Endothelial cell of hepatic sinusoid (primary cell): ENCODE measurements at regions not wholly inside any gene's neighbourhood (a gene's known extent, or its start where the extent isn't known, plus 50 kb on each side); places are given as distances from the start of the nearest gene placed in this dataset.
"Not testable (repeated sequence)": the region's sequence is repeated elsewhere in the genome, so short reads cannot be mapped to it uniquely, and the experiment has no call there.

Experiments
- in situ Hi-C: cut with HindIII; loops from 2 replicates; pipeline ENCODE4 v1.10.0; 2017; ENCODE audit warnings: low sequenced_read_pairs

DNA sequence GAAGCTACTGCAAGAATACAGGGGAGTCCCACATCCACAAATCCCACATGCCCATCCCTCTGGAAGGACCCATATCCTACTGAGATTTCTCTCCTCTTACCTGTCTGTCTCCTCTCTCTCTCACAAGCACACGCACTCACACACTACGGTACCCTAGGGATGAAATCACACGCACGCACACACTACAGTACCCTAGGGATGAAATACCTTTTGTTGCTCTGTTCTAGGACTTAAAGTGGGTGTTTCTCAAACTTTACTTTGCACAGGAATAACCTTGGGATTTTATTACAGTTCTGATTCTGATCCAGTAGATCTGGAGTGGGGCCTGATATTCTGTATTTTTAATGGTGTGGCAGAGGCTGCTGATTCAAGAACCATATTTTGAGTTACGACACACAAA is 622.2 kb upstream of the ZNF385D start:
- in situ Hi-C loops: no loop called here

GRCh38 chr3:22373827-22374226 is 622.8 kb upstream of the ZNF385D start:
- in situ Hi-C loops: no loop called here

DNA sequence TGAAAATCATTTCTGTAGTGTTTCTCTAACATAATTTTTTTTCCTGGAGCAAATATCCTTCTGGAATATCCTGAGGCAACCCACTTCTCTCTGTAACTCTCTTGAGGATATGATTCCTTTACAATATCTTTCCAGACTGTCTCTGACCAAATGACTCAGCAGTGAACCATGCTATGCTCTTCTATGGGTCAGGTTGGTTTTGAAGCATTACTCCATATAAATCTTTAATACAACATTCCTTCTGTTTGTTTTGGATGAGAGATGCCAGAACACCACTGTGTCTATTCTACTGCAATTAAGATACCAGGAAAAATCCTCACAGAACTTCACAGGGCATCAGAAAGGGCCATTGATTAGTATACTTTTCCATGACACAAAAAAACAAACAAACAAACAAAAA is 626.4 kb upstream of the ZNF385D start:
- in situ Hi-C loops: no loop called here

- in situ Hi-C loops: no loop called here
Measured at GRCh38 chr3:22378869-22379268, 627.9 kb upstream of the ZNF385D start.

DNA sequence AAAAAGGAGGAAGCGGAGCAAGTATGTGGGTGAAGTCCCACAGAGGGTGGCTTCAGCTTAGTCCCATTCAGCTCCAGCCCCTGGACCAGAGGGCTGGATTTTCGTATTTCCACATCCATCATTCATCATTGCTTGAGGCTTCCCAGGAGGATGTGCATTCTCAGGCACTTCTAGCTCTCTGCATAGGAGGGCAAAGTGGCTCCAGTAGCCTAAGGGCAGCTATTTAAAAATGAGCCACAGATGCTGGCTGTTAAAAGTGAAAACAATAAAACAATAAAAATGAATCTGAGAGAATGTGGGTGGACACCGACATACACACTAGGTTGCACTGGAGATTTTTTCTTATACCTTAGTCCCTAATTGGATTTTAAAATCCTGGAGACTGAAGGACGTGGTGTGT is 629.2 kb upstream of the ZNF385D start:
- in situ Hi-C loops: no loop called here

DNA sequence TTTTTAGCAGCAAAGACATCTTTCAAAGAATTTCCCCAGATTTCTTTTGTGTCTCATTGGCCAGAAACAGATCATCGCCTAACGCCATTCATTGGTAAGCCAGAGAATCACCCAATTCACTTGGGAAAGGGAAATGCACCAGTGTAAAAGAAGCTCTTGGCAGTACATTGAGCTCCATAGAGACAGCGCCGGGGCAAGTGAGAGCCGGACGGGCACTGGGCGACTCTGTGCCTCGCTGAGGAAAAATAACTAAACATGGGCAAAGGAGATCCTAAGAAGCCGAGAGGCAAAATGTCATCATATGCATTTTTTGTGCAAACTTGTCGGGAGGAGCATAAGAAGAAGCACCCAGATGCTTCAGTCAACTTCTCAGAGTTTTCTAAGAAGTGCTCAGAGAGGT is 630.6 kb upstream of the ZNF385D start:
- in situ Hi-C loops: not testable (repeated sequence)

DNA sequence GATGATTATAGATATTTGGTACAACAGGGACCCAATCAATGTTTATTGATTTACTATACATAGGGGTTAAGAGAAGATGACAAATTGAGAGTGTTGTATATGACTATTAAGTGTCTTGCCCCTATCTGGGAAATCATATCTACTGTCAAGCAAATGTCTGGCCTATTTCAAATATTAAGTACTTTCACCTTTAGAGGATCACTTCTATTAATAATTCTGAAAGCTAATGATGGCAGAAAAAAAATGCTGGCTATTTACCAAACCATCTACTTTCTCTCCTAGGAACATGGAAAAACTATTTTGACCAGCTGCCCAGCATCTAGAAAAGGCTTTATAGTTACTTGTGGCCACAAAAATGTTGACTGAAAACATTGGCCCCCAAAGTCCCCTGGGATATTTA is 632.3 kb upstream of the ZNF385D start:
- in situ Hi-C loops: no loop called here

DNA sequence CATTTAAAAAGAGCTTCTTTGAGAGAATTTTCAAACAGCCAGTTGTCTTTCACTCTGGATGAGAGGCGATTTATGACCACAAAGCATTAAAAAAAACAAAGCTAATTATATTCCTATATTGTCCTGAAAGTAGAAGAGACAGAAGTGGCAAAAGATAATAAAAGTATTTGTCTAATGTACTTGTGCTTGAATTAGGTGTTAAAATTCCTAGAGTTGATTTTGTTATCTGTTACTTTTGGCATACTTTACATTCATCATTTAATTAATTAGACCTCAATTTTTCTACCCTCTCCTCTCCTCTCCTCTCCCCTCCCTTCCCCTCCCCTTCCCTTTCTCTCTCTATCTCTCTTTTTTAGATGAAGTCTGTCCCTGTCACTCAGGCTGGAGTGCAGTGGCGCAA is 635.1 kb upstream of the ZNF385D start:
- in situ Hi-C loops: no loop called here

- in situ Hi-C loops: loop anchor here (5.0 kb wide), 1 partner anchor 50 kb away; no protein-coding TSS in a partner anchor
Measured at GRCh38 chr3:22392286-22392685, 641.3 kb upstream of the ZNF385D start.

DNA sequence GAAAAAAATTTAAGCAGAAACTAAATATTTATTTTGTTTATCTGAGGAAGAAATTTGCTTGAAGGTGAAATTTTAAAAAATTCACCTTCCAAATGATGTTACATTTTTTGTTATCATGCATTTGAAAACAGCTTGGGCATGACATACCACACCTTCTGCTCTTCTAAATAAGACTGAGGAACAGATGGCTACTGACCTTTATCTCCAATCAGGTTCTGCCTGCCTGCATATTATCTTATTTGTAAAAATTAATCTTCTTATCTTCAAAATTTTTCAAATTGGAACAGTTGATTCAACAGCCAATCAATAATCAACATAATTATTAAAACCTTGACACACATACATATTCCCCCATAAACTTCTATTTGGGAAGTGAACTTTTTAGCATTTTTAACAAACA is 641.8 kb upstream of the ZNF385D start:
- in situ Hi-C loops: loop anchor here (5.0 kb wide), 1 partner anchor 49 kb away; no protein-coding TSS in a partner anchor

GRCh38 chr3:22399566-22399965 is 648.6 kb upstream of the ZNF385D start:
- in situ Hi-C loops: no loop called here

DNA sequence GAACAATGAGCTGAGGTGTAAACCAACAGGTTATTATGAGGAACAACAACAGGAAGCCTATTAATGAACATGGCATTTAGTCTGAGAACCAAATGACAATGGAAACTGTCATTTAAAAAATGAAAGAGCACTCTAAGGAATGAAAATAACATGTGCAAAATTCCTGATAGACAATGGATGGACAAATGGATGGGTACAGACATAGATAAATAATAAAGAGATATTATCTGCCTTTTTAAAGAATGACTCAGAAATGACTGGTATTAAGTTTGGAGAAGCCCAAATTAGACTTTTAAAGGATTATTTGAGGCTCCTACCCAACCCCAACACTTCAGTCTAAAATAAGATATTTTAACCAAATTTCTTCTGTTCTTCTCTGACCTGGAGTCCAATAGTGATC is 650.5 kb upstream of the ZNF385D start:
- in situ Hi-C loops: no loop called here

GRCh38 chr3:22414239-22414638 is 663.2 kb upstream of the ZNF385D start:
- in situ Hi-C loops: no loop called here

DNA sequence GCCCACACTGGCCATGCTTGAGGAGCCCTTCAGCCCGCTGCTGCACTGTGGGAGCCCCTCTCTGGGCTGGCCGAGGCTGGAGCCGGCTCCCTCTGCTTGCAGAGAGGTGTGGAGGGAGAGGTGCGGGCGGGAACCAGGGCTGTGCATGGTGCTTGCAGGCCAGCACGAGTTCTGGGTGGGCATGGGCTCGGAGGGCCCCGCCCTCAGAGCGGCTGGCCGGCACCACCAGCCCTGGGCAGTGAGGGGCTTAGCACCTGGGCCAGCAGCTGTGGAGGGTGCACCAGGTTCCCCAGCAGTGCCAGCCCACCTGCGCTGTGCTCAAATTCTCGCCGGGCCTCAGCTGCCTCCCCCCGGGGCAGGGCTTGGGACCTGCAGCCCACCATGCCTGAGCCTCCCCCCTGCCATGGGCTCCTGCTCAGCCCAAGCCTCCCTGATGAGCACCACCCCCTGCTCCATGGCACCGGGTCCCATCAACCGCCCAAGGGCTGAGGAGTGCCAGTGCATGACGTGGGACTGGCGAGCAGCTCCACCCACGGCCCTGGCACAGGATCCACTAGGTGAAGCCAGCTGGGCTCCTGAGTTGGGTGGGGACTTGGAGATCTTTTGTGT is 665.9 kb upstream of the ZNF385D start:
- in situ Hi-C loops: not testable (repeated sequence)

GRCh38 chr3:22419261-22419660 is 668.3 kb upstream of the ZNF385D start:
- in situ Hi-C loops: no loop called here

DNA sequence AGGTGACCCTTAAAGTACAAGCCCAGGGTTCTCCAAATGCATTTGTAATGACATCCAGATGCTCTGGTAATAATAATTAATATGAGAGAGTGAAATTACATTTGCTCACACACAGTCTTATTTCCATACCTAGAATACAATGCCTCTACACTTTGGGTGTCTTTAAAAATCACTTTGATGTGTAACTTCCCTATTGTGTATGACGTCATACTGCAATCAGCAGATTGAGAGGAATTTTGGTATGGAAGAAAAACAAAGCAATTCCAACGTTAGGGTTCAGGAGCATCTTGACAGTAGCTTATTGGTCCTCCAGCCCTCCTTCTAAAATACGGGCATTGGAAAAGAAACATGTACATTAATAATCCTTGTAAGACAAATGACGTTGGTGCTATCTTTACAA is 670.6 kb upstream of the ZNF385D start:
- in situ Hi-C loops: no loop called here

- in situ Hi-C loops: no loop called here
Measured at GRCh38 chr3:22431334-22431733, 680.3 kb upstream of the ZNF385D start.

DNA sequence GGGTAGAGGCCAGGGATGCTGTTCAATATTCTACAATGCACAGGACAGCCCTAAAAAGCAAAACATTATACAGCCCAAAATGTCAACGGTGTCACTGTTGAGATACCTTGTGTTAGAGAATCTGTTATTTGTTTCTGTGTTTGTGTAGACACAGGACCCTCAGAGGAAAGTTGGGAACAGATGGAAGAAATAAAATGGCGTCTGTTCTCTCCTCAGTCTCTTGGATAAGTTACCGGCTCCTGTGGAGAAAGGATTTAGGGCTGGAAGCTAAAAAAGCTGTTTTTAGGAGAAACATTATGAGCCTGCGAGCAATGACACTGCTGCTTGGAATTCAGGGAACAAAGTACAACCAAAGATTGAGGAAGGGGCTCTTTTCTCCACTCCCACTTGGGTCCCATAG is 688.6 kb upstream of the ZNF385D start:
- in situ Hi-C loops: loop anchor here (5.0 kb wide), 2 partner anchors 47 to 48 kb away; no protein-coding TSS in a partner anchor

DNA sequence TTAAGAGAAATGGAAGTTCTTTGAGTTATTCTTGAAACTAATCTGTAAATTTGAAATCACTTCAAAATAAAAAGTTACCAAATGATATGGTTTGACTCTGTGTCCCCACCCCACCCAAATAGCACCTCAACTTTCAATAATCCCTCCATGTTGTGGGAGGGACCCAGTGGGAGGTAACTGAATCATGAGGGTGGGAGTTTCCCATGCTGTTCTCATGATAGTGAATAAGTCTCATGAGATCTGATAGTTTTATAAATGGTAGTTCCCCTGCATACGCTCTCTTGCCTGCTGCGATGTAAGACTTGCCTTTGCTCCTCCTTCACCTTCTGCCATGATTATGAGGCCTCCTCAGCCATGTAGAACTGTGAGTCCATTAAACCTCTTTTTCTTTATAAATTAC is 690.7 kb upstream of the ZNF385D start:
- in situ Hi-C loops: loop anchor here (5.0 kb wide), 2 partner anchors 46 to 49 kb away; no protein-coding TSS in a partner anchor

- in situ Hi-C loops: loop anchor here (5.0 kb wide), 2 partner anchors 44 to 51 kb away; no protein-coding TSS in a partner anchor
Measured at GRCh38 chr3:22443571-22444233, 692.7 kb upstream of the ZNF385D start.

GRCh38 chr3:22445336-22445735 is 694.3 kb upstream of the ZNF385D start:
- in situ Hi-C loops: not testable (repeated sequence)

GRCh38 chr3:22450786-22451400 is 699.9 kb upstream of the ZNF385D start:
- in situ Hi-C loops: no loop called here
